NB4 (cell line): ENCODE measurements at regions not wholly inside any gene's neighbourhood (a gene's known extent, or its start where the extent isn't known, plus 50 kb on each side); places are given as distances from the start of the nearest gene placed in this dataset.

Source experiments
- MYC ChIP-seq: IDR thresholded peaks from 2 replicates; pipeline ENCODE4 v1.6.1; 2011; ENCODE audit warnings: low read depth, low read length
- POLR2A ChIP-seq: IDR thresholded peaks from 2 replicates; pipeline ENCODE4 v1.6.1; 2011; ENCODE audit warnings: mild to moderate bottlenecking; ENCODE audit not compliant: insufficient read length; ENCODE audit errors: extremely low read depth
- TF ChIP-seq, protein P1 (sequence below): IDR thresholded peaks from one replicate; pipeline ENCODE4 v1.5.1; 2012; ENCODE audit warnings: low read depth, low read length
- TF ChIP-seq, protein P2 (sequence below): IDR thresholded peaks from 2 replicates; pipeline ENCODE4 v1.6.1; 2011; ENCODE audit warnings: low read depth, low read length

DNA sequence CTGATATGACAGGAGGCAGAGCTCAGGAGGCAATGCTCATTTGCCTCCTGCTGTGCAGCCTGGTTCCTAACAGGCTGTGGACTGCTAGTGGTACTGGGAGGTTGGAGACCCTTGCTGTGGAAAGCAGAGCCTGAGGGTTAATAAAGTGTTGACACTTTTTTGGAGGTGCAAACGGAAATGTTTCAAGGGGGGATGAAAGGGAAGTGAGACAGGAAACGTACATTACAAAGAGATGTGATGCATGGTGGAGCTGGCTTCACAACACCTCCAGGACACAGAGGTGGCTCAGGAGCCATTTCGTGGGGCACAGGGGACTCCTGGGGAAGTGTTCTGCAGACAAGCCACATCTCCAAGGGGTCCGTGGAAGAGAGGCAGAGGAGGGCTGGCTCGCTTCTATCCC, 137.6 kb upstream of the SVIL start:
- TF ChIP-seq POLR2A (no peak), MYC (no peak)
- TF ChIP-seq, protein P1, sequence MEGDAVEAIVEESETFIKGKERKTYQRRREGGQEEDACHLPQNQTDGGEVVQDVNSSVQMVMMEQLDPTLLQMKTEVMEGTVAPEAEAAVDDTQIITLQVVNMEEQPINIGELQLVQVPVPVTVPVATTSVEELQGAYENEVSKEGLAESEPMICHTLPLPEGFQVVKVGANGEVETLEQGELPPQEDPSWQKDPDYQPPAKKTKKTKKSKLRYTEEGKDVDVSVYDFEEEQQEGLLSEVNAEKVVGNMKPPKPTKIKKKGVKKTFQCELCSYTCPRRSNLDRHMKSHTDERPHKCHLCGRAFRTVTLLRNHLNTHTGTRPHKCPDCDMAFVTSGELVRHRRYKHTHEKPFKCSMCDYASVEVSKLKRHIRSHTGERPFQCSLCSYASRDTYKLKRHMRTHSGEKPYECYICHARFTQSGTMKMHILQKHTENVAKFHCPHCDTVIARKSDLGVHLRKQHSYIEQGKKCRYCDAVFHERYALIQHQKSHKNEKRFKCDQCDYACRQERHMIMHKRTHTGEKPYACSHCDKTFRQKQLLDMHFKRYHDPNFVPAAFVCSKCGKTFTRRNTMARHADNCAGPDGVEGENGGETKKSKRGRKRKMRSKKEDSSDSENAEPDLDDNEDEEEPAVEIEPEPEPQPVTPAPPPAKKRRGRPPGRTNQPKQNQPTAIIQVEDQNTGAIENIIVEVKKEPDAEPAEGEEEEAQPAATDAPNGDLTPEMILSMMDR, result no peak
- TF ChIP-seq, protein P2, sequence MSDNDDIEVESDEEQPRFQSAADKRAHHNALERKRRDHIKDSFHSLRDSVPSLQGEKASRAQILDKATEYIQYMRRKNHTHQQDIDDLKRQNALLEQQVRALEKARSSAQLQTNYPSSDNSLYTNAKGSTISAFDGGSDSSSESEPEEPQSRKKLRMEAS, result no peak
